ENCODE measurements at regions not wholly inside any gene's neighbourhood (a gene's known extent, or its start where the extent isn't known, plus 50 kb on each side); places are given as distances from the start of the nearest gene placed in this dataset.

GRCh38 chr20:52768694-52769093 is 203.5 kb upstream of the TSHZ2 start:
- no peak for DNase-seq

- DNase-seq, result no peak
These were observed 205.3 kb upstream of the TSHZ2 start for GRCh38 chr20:52766645-52767435.

GRCh38 chr20:52763321-52763853 is 208.8 kb upstream of the TSHZ2 start:
- DNase-seq, result no peak

- no peak for DNase-seq
These were observed 210.3 kb upstream of the TSHZ2 start for GRCh38 chr20:52761867-52762266.

- no peak for DNase-seq
These were observed 211.4 kb upstream of the TSHZ2 start for GRCh38 chr20:52760791-52761190.

GRCh38 chr20:52757411-52757810 is 214.7 kb upstream of the TSHZ2 start:
- DNase-seq, result no peak

GRCh38 chr20:52755744-52756143 is 216.4 kb upstream of the TSHZ2 start:
- DNase-seq, result no peak

- DNase-seq, result no peak
These were observed 217.8 kb upstream of the TSHZ2 start for GRCh38 chr20:52754366-52754765.

GRCh38 chr20:52752023-52752422 is 220.1 kb upstream of the TSHZ2 start:
- no peak for DNase-seq

GRCh38 chr20:52751571-52751970 is 220.6 kb upstream of the TSHZ2 start:
- DNase-seq, result no peak

- DNase-seq, result no peak
These were observed 222.2 kb upstream of the TSHZ2 start for GRCh38 chr20:52749938-52750337.

- DNase-seq, result no peak
These were observed 223.2 kb upstream of the TSHZ2 start for GRCh38 chr20:52748990-52749389.

GRCh38 chr20:52748285-52748932 is 223.7 kb upstream of the TSHZ2 start:
- DNase-seq, result no peak

- no peak for DNase-seq
These were observed 224.3 kb upstream of the TSHZ2 start for GRCh38 chr20:52747845-52748284.

- no peak for DNase-seq
These were observed 225.4 kb upstream of the TSHZ2 start for GRCh38 chr20:52746770-52747169.

GRCh38 chr20:52746190-52746589 is 226.0 kb upstream of the TSHZ2 start:
- DNase-seq, result no peak

GRCh38 chr20:52744441-52744840 is 227.7 kb upstream of the TSHZ2 start:
- DNase-seq, result no peak

GRCh38 chr20:52738081-52738480 is 234.1 kb upstream of the TSHZ2 start:
- no peak for DNase-seq

GRCh38 chr20:52736507-52736906 is 235.7 kb upstream of the TSHZ2 start:
- DNase-seq, result no peak

- DNase-seq, result no peak
These were observed 241.1 kb upstream of the TSHZ2 start for GRCh38 chr20:52731093-52731492.

- no peak for DNase-seq
These were observed 244.3 kb upstream of the TSHZ2 start for GRCh38 chr20:52727740-52728456.

GRCh38 chr20:52724541-52724940 is 247.6 kb upstream of the TSHZ2 start:
- DNase-seq, result no peak

- DNase-seq, result no peak
These were observed 249.1 kb upstream of the TSHZ2 start for GRCh38 chr20:52722926-52723688.

Measured in GOT3 (cell line).